HL-60 (cell line): ENCODE measurements at regions not wholly inside any gene's neighbourhood (a gene's known extent, or its start where the extent isn't known, plus 50 kb on each side); places are given as distances from the start of the nearest gene placed in this dataset.

Experiments used
- DNase-seq, 2 experiments: peaks; one replicate each; pipeline ENCODE4 v3.0.0-alpha.2; 2010 to 2020; ENCODE audit warnings: low read depth in 1 of 2, low spot score in 1 of 2
- H3K27ac ChIP-seq: fragments of 250-450 bp; sonication (Bioruptor Pico); replicated peaks from 2 replicates; pipeline ENCODE4 v1.5.1; 2020; ENCODE audit warnings: mild to moderate bottlenecking, moderate library complexity
- H3K27me3 ChIP-seq: fragments of 250-450 bp; sonication (Bioruptor Pico); 2 replicates; pipeline ENCODE4 v1.5.1; 2021; ENCODE audit warnings: mild to moderate bottlenecking, moderate library complexity; ENCODE audit not compliant: insufficient read depth, poor library complexity, severe bottlenecking
- H3K4me3 ChIP-seq: replicated peaks from 2 replicates; pipeline ENCODE4 v1.5.1; 2011; ENCODE audit warnings: mild to moderate bottlenecking, control low read depth, low read length; ENCODE audit not compliant: insufficient read depth
- GABPA ChIP-seq: IDR thresholded peaks from 2 replicates; pipeline ENCODE4 v1.6.1; 2012; ENCODE audit warnings: low read depth
- POLR2AphosphoS5 ChIP-seq: IDR thresholded peaks from 2 replicates; pipeline ENCODE4 v1.6.1; 2012; ENCODE audit warnings: low read depth
- REST ChIP-seq: IDR thresholded peaks from 2 replicates; pipeline ENCODE4 v1.6.1; 2012; ENCODE audit warnings: low read depth; ENCODE audit not compliant: insufficient replicate concordance
- SPI1 ChIP-seq: IDR thresholded peaks from 2 replicates; pipeline ENCODE4 v1.6.1; 2012; ENCODE audit warnings: low read depth, mild to moderate bottlenecking, borderline replicate concordance
- TF ChIP-seq, protein P1 (sequence below): IDR thresholded peaks from one replicate; pipeline ENCODE4 v1.5.1; 2011; ENCODE audit warnings: low read length, control low read depth, inconsistent platforms; ENCODE audit not compliant: insufficient read depth

DNA sequence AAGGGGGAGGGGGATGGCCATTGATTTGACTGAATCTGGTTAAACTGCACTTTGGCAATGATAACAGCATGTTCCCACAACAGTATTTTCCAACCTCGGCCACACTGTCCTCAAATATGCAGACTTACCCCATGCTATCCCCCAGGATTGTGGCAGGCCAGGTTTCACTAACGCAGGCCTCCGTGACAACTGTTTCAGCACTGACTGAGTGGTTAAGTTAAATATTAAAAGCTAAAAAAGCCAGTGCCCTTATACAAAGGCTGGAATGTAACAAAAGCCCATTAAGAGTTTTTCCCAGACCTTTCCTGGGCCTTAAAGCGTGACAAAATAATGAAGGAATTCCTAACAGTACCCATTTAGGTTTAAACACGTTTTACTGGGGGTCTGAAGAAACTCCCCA, 202.9 kb downstream of the USP25 start:
- no peak overlapping the region for H3K27ac ChIP-seq
- DNase-seq, result no peak
- H3K4me3 ChIP-seq, result no peak overlapping the region
- TF ChIP-seq GABPA (no peak), SPI1 (no peak), POLR2AphosphoS5 (no peak), REST (no peak)
- TF ChIP-seq, protein P1, sequence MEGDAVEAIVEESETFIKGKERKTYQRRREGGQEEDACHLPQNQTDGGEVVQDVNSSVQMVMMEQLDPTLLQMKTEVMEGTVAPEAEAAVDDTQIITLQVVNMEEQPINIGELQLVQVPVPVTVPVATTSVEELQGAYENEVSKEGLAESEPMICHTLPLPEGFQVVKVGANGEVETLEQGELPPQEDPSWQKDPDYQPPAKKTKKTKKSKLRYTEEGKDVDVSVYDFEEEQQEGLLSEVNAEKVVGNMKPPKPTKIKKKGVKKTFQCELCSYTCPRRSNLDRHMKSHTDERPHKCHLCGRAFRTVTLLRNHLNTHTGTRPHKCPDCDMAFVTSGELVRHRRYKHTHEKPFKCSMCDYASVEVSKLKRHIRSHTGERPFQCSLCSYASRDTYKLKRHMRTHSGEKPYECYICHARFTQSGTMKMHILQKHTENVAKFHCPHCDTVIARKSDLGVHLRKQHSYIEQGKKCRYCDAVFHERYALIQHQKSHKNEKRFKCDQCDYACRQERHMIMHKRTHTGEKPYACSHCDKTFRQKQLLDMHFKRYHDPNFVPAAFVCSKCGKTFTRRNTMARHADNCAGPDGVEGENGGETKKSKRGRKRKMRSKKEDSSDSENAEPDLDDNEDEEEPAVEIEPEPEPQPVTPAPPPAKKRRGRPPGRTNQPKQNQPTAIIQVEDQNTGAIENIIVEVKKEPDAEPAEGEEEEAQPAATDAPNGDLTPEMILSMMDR, result no peak
- peaks cover 2% of the 10 kb centered on the region for H3K27me3 ChIP-seq

GRCh38 chr21:15935530-15935929, 205.7 kb downstream of the USP25 start:
- DNase-seq, result no peak
- Histone ChIP-seq H3K27ac (no peak overlapping the region), H3K4me3 (no peak overlapping the region), H3K27me3 (no peaks in the 10 kb centered on the region)
- TF ChIP-seq POLR2AphosphoS5 (no peak), REST (no peak), SPI1 (no peak), GABPA (no peak)
- TF ChIP-seq, protein P1, result no peak

- H3K27me3 ChIP-seq, result peaks cover 5% of the 10 kb centered on the region
- H3K27ac ChIP-seq, result no peak overlapping the region
- DNase-seq, result no peak
Measured at GRCh38 chr21:15943009-15943666, 213.4 kb downstream of the USP25 start.

More at GRCh38 chr21:15943009-15943666, 213.4 kb downstream of the USP25 start:
- TF ChIP-seq REST (no peak), SPI1 (no peak), GABPA (no peak), POLR2AphosphoS5 (no peak)
- TF ChIP-seq, protein P1, result no peak
- H3K4me3 ChIP-seq, result no peak overlapping the region
